AG20443 (cell line): ENCODE measurements at regions not wholly inside any gene's neighbourhood (a gene's known extent, or its start where the extent isn't known, plus 50 kb on each side); places are given as distances from the start of the nearest gene placed in this dataset.
"Not testable (repeated sequence)": the region's sequence is repeated elsewhere in the genome, so short reads cannot be mapped to it uniquely, and the experiment has no call there.

ENCODE experiments used
- DNase-seq: peaks from one replicate; pipeline ENCODE4 v3.0.0; 2012; ENCODE audit warnings: low spot score, mixed read lengths

- DNase-seq: no peak
These were observed 311.5 kb downstream of the SETD4 start for GRCh38 chr21:35748678-35749314.

GRCh38 chr21:35743571-35743970 lies 316.8 kb downstream of the SETD4 start:
- DNase-seq: no peak

GRCh38 chr21:35738347-35738961 lies 321.9 kb downstream of the SETD4 start:
- DNase-seq: peak; percentile 43

- peak; percentile 58 for DNase-seq
These were observed 322.4 kb downstream of the SETD4 start for GRCh38 chr21:35737899-35738346.

- DNase-seq: no peak
These were observed 322.9 kb downstream of the SETD4 start for GRCh38 chr21:35737449-35737848.

GRCh38 chr21:35732788-35733187 lies 327.5 kb downstream of the SETD4 start:
- DNase-seq: no peak

- no peak for DNase-seq
These were observed 330.0 kb downstream of the SETD4 start for GRCh38 chr21:35730325-35730724.

GRCh38 chr21:35727830-35728229 lies 332.5 kb downstream of the SETD4 start:
- DNase-seq: no peak

GRCh38 chr21:35724156-35724555 lies 336.2 kb downstream of the SETD4 start:
- DNase-seq: no peak

- no peak for DNase-seq
These were observed 338.6 kb downstream of the SETD4 start for GRCh38 chr21:35721701-35722100.

GRCh38 chr21:35720208-35720731 lies 340.1 kb downstream of the SETD4 start:
- no peak for DNase-seq

- no peak for DNase-seq
These were observed 341.2 kb downstream of the SETD4 start for GRCh38 chr21:35719080-35719479.

- no peak for DNase-seq
These were observed 343.3 kb downstream of the SETD4 start for GRCh38 chr21:35716876-35717565.

GRCh38 chr21:35713914-35714313 lies 346.4 kb downstream of the SETD4 start:
- no peak for DNase-seq

- no peak for DNase-seq
These were observed 348.7 kb downstream of the SETD4 start for GRCh38 chr21:35711661-35712060.

- DNase-seq: no peak
These were observed 349.1 kb downstream of the SETD4 start for GRCh38 chr21:35711213-35711612.

- DNase-seq: not testable (repeated sequence)
These were observed 350.3 kb downstream of the SETD4 start for GRCh38 chr21:35709990-35710389.

- no peak for DNase-seq
These were observed 354.4 kb downstream of the SETD4 start for GRCh38 chr21:35705888-35706287.

- no peak for DNase-seq
These were observed 355.0 kb downstream of the SETD4 start for GRCh38 chr21:35705237-35705887.

- no peak for DNase-seq
These were observed 356.6 kb downstream of the SETD4 start for GRCh38 chr21:35703704-35704103.

GRCh38 chr21:35699361-35699760 lies 361.0 kb downstream of the SETD4 start:
- DNase-seq: no peak

GRCh38 chr21:35697321-35697808 lies 363.0 kb downstream of the SETD4 start:
- DNase-seq: peak; percentile 42
